ENCODE measurements at regions not wholly inside any gene's neighbourhood (a gene's known extent, or its start where the extent isn't known, plus 50 kb on each side); places are given as distances from the start of the nearest gene placed in this dataset.

GRCh38 chr1:95916616-95917015 is 682.6 kb downstream of the RWDD3 start:
- Histone ChIP-seq H3K36me3 (no peaks in the 10 kb centered on the region), H3K27ac (replicated peaks in 1 of 4) (no peak overlapping the region), H3K4me1 (no peaks in the 10 kb centered on the region), H3K4me3 (no peak overlapping the region), H3K9me3 (peaks cover 0 to 16% (median 8%) of the 10 kb centered on the region in 4 donors), H3K27me3 (no peaks in the 10 kb centered on the region)
- DNase-seq (ENCODE audit: extremely low spot score): no peak
- intact Hi-C loops (cut with DNase I): no loop called here
- WGBS: 25% methylated on average over 1 of the region's 1 CpG
- no peak for TF ChIP-seq POLR2AphosphoS5 (IDR thresholded peaks at IDR 0.05)
- TF ChIP-seq CTCF (IDR thresholded peaks at IDR 0.05): peak in 1 of 3 experiments; percentile 5
- no peak for TF ChIP-seq POLR2A (IDR thresholded peaks at IDR 0.05; ENCODE audit: low read depth)
- TF ChIP-seq EP300 (IDR thresholded peaks at IDR 0.05): no peak

- Histone ChIP-seq H3K4me3 (no peak overlapping the region), H3K36me3 (no peaks in the 10 kb centered on the region), H3K27me3 (no peaks in the 10 kb centered on the region), H3K9me3 (no peaks in the 10 kb centered on the region), H3K4me1 (no peaks in the 10 kb centered on the region), H3K27ac (replicated peaks in 1 of 4) (no peak overlapping the region)
- TF ChIP-seq CTCF (IDR thresholded peaks at IDR 0.05) (no peak), POLR2A (IDR thresholded peaks at IDR 0.05; ENCODE audit: low read depth) (no peak), EP300 (IDR thresholded peaks at IDR 0.05) (no peak), POLR2AphosphoS5 (IDR thresholded peaks at IDR 0.05) (no peak)
- no peak for DNase-seq (ENCODE audit: extremely low spot score)
- intact Hi-C loops (cut with DNase I): no loop called here
- 96% methylated on average over 4 of the region's 4 CpGs for WGBS
Measured at GRCh38 chr1:95924684-95925083, 690.7 kb downstream of the RWDD3 start.

- no peak overlapping the region for H3K27ac ChIP-seq (replicated peaks in 1 of 4)
- TF ChIP-seq EP300 (IDR thresholded peaks at IDR 0.05) (no peak), POLR2A (IDR thresholded peaks at IDR 0.05; ENCODE audit: low read depth) (no peak), CTCF (IDR thresholded peaks at IDR 0.05) (no peak), POLR2AphosphoS5 (IDR thresholded peaks at IDR 0.05) (no peak)
- intact Hi-C loops (cut with DNase I): no loop called here
- no peak overlapping the region for H3K4me3 ChIP-seq
- no peaks in the 10 kb centered on the region for H3K27me3 ChIP-seq
- 64% methylated on average over 1 of the region's 1 CpG for WGBS
- DNase-seq (ENCODE audit: extremely low spot score): no peak
- no peaks in the 10 kb centered on the region for H3K9me3 ChIP-seq
- H3K4me1 ChIP-seq: no peaks in the 10 kb centered on the region
- H3K36me3 ChIP-seq: no peaks in the 10 kb centered on the region
Measured at GRCh38 chr1:95926331-95926730, 692.3 kb downstream of the RWDD3 start.

- H3K4me3 ChIP-seq: no peak overlapping the region
- no peaks in the 10 kb centered on the region for H3K9me3 ChIP-seq
- no peaks in the 10 kb centered on the region for H3K4me1 ChIP-seq
- no peak for DNase-seq (ENCODE audit: extremely low spot score)
- H3K27ac ChIP-seq (replicated peaks in 1 of 4): no peak overlapping the region
- intact Hi-C loops (cut with DNase I): no loop called here
- no peaks in the 10 kb centered on the region for H3K36me3 ChIP-seq
- TF ChIP-seq EP300 (IDR thresholded peaks at IDR 0.05) (no peak), POLR2AphosphoS5 (IDR thresholded peaks at IDR 0.05) (no peak)
- H3K27me3 ChIP-seq: no peaks in the 10 kb centered on the region
- WGBS: 82% methylated on average over 3 of the region's 3 CpGs
Measured at GRCh38 chr1:95927061-95927460, 693.1 kb downstream of the RWDD3 start.

- no peak for TF ChIP-seq EP300 (IDR thresholded peaks at IDR 0.05)
- TF ChIP-seq POLR2AphosphoS5 (IDR thresholded peaks at IDR 0.05): no peak
- no peak for TF ChIP-seq POLR2A (IDR thresholded peaks at IDR 0.05; ENCODE audit: low read depth)
- TF ChIP-seq CTCF (IDR thresholded peaks at IDR 0.05): no peak
- H3K4me3 ChIP-seq: no peak overlapping the region
- no peaks in the 10 kb centered on the region for H3K27me3 ChIP-seq
- H3K4me1 ChIP-seq: no peaks in the 10 kb centered on the region
- intact Hi-C loops (cut with DNase I): no loop called here
- DNase-seq (ENCODE audit: extremely low spot score): no peak
- 38% methylated on average over 1 of the region's 1 CpG for WGBS
- no peak overlapping the region for H3K27ac ChIP-seq (replicated peaks in 1 of 4)
- H3K36me3 ChIP-seq: no peaks in the 10 kb centered on the region
- no peaks in the 10 kb centered on the region for H3K9me3 ChIP-seq
Measured at GRCh38 chr1:95935719-95936118, 701.7 kb downstream of the RWDD3 start.
